ENCODE measurements at regions not wholly inside any gene's neighbourhood (a gene's known extent, or its start where the extent isn't known, plus 50 kb on each side); places are given as distances from the start of the nearest gene placed in this dataset.

DNA sequence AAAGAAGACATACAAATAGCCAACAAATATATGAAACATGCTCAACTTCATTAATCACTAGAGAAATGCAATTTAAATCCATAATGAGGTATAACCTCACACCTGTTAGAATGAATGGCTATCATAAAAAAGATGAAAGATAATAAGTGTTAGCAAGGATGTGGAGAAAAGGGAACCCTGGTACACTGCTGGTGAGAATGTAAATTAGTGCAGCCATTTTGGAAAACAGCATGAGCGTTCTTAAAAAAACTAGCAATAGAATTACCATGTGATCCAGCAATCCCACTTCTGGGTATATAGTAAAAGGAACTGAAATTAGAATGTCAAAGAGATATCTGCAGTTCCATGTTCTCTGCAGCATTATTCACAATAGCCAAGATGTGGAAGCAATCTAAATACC is 64.2 kb upstream of the CEP78 start:
- TF ChIP-seq, protein P1, sequence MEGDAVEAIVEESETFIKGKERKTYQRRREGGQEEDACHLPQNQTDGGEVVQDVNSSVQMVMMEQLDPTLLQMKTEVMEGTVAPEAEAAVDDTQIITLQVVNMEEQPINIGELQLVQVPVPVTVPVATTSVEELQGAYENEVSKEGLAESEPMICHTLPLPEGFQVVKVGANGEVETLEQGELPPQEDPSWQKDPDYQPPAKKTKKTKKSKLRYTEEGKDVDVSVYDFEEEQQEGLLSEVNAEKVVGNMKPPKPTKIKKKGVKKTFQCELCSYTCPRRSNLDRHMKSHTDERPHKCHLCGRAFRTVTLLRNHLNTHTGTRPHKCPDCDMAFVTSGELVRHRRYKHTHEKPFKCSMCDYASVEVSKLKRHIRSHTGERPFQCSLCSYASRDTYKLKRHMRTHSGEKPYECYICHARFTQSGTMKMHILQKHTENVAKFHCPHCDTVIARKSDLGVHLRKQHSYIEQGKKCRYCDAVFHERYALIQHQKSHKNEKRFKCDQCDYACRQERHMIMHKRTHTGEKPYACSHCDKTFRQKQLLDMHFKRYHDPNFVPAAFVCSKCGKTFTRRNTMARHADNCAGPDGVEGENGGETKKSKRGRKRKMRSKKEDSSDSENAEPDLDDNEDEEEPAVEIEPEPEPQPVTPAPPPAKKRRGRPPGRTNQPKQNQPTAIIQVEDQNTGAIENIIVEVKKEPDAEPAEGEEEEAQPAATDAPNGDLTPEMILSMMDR (IDR thresholded peaks at IDR 0.05; ENCODE audit: poor library complexity) = no peak
- TF ChIP-seq EZH2phosphoT487 (IDR thresholded peaks at IDR 0.05; ENCODE audit: low read depth, severe bottlenecking, unreplicated experiment) (no peak), EZH2 (IDR thresholded peaks at IDR 0.05; ENCODE audit: borderline replicate concordance) (no peak)

All from hepatocyte (in vitro differentiated cells).